H1 (cell line): ENCODE measurements at regions not wholly inside any gene's neighbourhood (a gene's known extent, or its start where the extent isn't known, plus 50 kb on each side); places are given as distances from the start of the nearest gene placed in this dataset.

Experiments used
- CTCF ChIA-PET: fragments of 300-600 bp; sonication (Branson Sonifier 250); formaldehyde crosslinking; loops from one replicate; lab custom pipeline; 2021; ENCODE audit not compliant: partially characterized antibody; lab: Charles Lee
- POLR2A ChIA-PET: fragments of 300-600 bp; sonication (Branson Sonifier 250); formaldehyde crosslinking; loops from one replicate; lab custom pipeline; 2021; ENCODE audit warnings: inconsistent platforms; ENCODE audit not compliant: partially characterized antibody; lab: Charles Lee
- DNase-seq, 2 experiments: peaks; one replicate each; pipeline versions ENCODE4 v3.0.0 to v3.0.0-alpha.2; 2010 to 2022; ENCODE audit warnings: low spot score in 2 of 2, low read depth in 1 of 2, mixed read lengths in 1 of 2
- FAIRE-seq: peaks from 2 replicates; lab custom pipeline; 2011; peaks lifted over from hg19 to GRCh38; lab: Jason Lieb, UNC
- H2AFZ ChIP-seq: 2 replicates; pipeline ENCODE4 v1.8.1; 2012; ENCODE audit warnings: low read length, inconsistent platforms
- H2AK5ac ChIP-seq: 2 replicates; pipeline ENCODE4 v1.6.1; 2013; ENCODE audit warnings: low read depth, low read length
- H2BK120ac ChIP-seq: replicated peaks from 2 replicates; pipeline ENCODE3; 2013; ENCODE audit warnings: low read depth, low read length, inconsistent platforms
- H2BK12ac ChIP-seq: 2 replicates; pipeline ENCODE4 v1.6.1; 2013; ENCODE audit warnings: low read depth, low read length
- H2BK15ac ChIP-seq: 2 replicates; pipeline ENCODE4 v1.6.1; 2013; ENCODE audit warnings: low read length
- H2BK20ac ChIP-seq: 2 replicates; pipeline ENCODE4 v1.6.1; 2013; ENCODE audit warnings: low read length
- H2BK5ac ChIP-seq: 2 replicates; pipeline ENCODE4 v1.6.1; 2013; ENCODE audit warnings: low read depth, low read length
- H3K14ac ChIP-seq: 2 replicates; pipeline ENCODE4 v1.6.1; 2013; ENCODE audit warnings: inconsistent platforms; ENCODE audit not compliant: insufficient read length
- H3K18ac ChIP-seq: 2 replicates; pipeline ENCODE4 v1.6.1; 2013; ENCODE audit warnings: low read length; ENCODE audit errors: extremely low read depth
- H3K23ac ChIP-seq: 2 replicates; pipeline ENCODE4 v1.6.1; 2013; ENCODE audit warnings: inconsistent platforms; ENCODE audit not compliant: insufficient read length
- H3K23me2 ChIP-seq: 2 replicates; pipeline ENCODE4 v1.6.1; 2013; ENCODE audit warnings: low read depth, low read length
- H3K27ac ChIP-seq: 2 replicates; pipeline ENCODE4 v1.6.1; 2011; ENCODE audit warnings: low read depth, low read length, inconsistent platforms
- H3K27me3 ChIP-seq, 4 experiments: replicated peaks in 1 of 4; 1 replicate in 1 of 4; 2 replicates in 3 of 4; pipeline versions ENCODE4 v1.6.1 to v1.8.1; 2011 to 2013; ENCODE audit warnings: low read length in 3 of 4, mild to moderate bottlenecking in 3 of 4, inconsistent platforms in 2 of 4, mixed read lengths in 2 of 4, moderate library complexity in 1 of 4; ENCODE audit not compliant: control insufficient read depth in 3 of 4, insufficient read depth in 3 of 4; ENCODE audit errors: extremely low read depth in 1 of 4
- H3K36me3 ChIP-seq, 4 experiments: 2 replicates each; pipeline versions ENCODE4 v1.6.1 to v1.8.1; 2011 to 2013; ENCODE audit warnings: mild to moderate bottlenecking in 4 of 4, low read length in 3 of 4, moderate library complexity in 2 of 4, control low read depth in 1 of 4, inconsistent platforms in 1 of 4; ENCODE audit not compliant: insufficient read depth in 4 of 4, control insufficient read depth in 2 of 4
- H3K4ac ChIP-seq: replicated peaks from 2 replicates; pipeline ENCODE3; 2013; ENCODE audit warnings: low read length, low read depth, mixed read lengths, inconsistent platforms; ENCODE audit not compliant: insufficient read length
- H3K4me1 ChIP-seq, 4 experiments: replicated peaks in 1 of 4; 1 replicate in 1 of 4; 2 replicates in 3 of 4; pipeline versions ENCODE4 v1.6.1 to v1.8.1; 2011 to 2013; ENCODE audit warnings: low read length in 3 of 4, inconsistent platforms in 2 of 4, mixed read lengths in 1 of 4; ENCODE audit not compliant: insufficient read depth in 4 of 4, control insufficient read depth in 3 of 4
- H3K4me2 ChIP-seq, 2 experiments: 2 replicates each; pipeline versions ENCODE4 v1.6.1 to v1.8.1; 2011 to 2013; ENCODE audit warnings: low read depth in 2 of 2, low read length in 2 of 2, control low read depth in 1 of 2, inconsistent platforms in 1 of 2, mild to moderate bottlenecking in 1 of 2; ENCODE audit not compliant: insufficient read depth in 1 of 2
- H3K4me3 ChIP-seq, 4 experiments: fragments of 200-600, 300-600 bp in 1 of 4; sonication (generic), shearing (Covaris generic), sonication (Bioruptor Twin) in 1 of 4; 2 replicates each; pipeline versions ENCODE4 v1.5.1 to v1.8.1; 2011 to 2016; ENCODE audit warnings: low read length in 4 of 4, low read depth in 3 of 4, control low read depth in 2 of 4, inconsistent platforms in 2 of 4, mild to moderate bottlenecking in 2 of 4, mixed read lengths in 1 of 4, moderate library complexity in 1 of 4; ENCODE audit not compliant: insufficient read depth in 2 of 4; ENCODE audit errors: extremely low read depth in 1 of 4
- H3K56ac ChIP-seq: replicated peaks from 2 replicates; pipeline ENCODE3; 2013; ENCODE audit warnings: low read depth, mild to moderate bottlenecking, mixed read lengths, low read length, inconsistent platforms; ENCODE audit not compliant: insufficient read length
- H3K79me1 ChIP-seq: 2 replicates; pipeline ENCODE4 v1.6.1; 2013; ENCODE audit warnings: low read depth, low read length, control low read depth
- H3K79me2 ChIP-seq, 2 experiments: 2 replicates each; pipeline versions ENCODE4 v1.6.1 to v1.8.1; 2012 to 2013; ENCODE audit warnings: low read length in 2 of 2, mild to moderate bottlenecking in 2 of 2, inconsistent platforms in 1 of 2; ENCODE audit not compliant: insufficient read depth in 2 of 2, control insufficient read depth in 1 of 2
- H3K9ac ChIP-seq, 4 experiments: replicated peaks in 1 of 4; 1 replicate in 1 of 4; 2 replicates in 3 of 4; pipeline versions ENCODE4 v1.6.1 to v1.8.1; 2011 to 2013; ENCODE audit warnings: low read depth in 3 of 4, low read length in 3 of 4, control low read depth in 2 of 4, mild to moderate bottlenecking in 2 of 4, moderate library complexity in 2 of 4, inconsistent platforms in 1 of 4; ENCODE audit errors: extremely low read depth in 1 of 4
- H3K9me3 ChIP-seq, 2 experiments: 2 replicates each; pipeline versions ENCODE4 v1.6.1 to v1.8.1; 2012 to 2013; ENCODE audit warnings: mild to moderate bottlenecking in 2 of 2, moderate library complexity in 2 of 2, control low read depth in 1 of 2, inconsistent platforms in 1 of 2, low read depth in 1 of 2, low read length in 1 of 2, mixed read lengths in 1 of 2; ENCODE audit not compliant: insufficient read depth in 2 of 2
- H4K20me1 ChIP-seq, 2 experiments: replicated peaks in 1 of 2; 2 replicates each; pipeline versions ENCODE3 to v1.8.1; 2011 to 2013; ENCODE audit warnings: inconsistent platforms in 2 of 2, low read length in 2 of 2, mild to moderate bottlenecking in 1 of 2; ENCODE audit not compliant: insufficient read depth in 2 of 2, control insufficient read depth in 1 of 2
- H4K5ac ChIP-seq: 2 replicates; pipeline ENCODE4 v1.6.1; 2013; ENCODE audit warnings: low read length, low read depth, mixed read lengths, inconsistent platforms; ENCODE audit not compliant: insufficient read length
- H4K8ac ChIP-seq: 2 replicates; pipeline ENCODE4 v1.8.0; 2013; ENCODE audit warnings: mild to moderate bottlenecking, moderate library complexity, low read length, inconsistent platforms; ENCODE audit not compliant: insufficient read depth; ENCODE audit errors: extremely low read depth
- H4K91ac ChIP-seq: replicated peaks from 2 replicates; pipeline ENCODE3; 2013; ENCODE audit warnings: low read length, mixed read lengths, inconsistent platforms; ENCODE audit not compliant: insufficient read length
- ATF3 ChIP-seq: IDR thresholded peaks from 2 replicates; pipeline ENCODE4 v1.6.1; 2011; ENCODE audit warnings: low read depth, mild to moderate bottlenecking, low read length; ENCODE audit not compliant: insufficient read depth
- CBX5 ChIP-seq: fragments of 300-800, 300-1000 bp; sonication (generic); IDR thresholded peaks from 2 replicates; pipeline ENCODE4 v1.7.1; 2016; ENCODE audit warnings: antibody characterized with exemption, low read length, low read depth
- CEBPB ChIP-seq: IDR thresholded peaks from 2 replicates; pipeline ENCODE4 v1.6.1; 2012; ENCODE audit warnings: low read depth, low read length
- CTCF ChIP-seq, 3 experiments: IDR thresholded peaks; 1 replicate in 2 of 3; 2 replicates in 1 of 3; pipeline versions ENCODE4 v1.5.1 to v1.6.1; 2011; ENCODE audit warnings: low read length in 3 of 3, mild to moderate bottlenecking in 3 of 3, inconsistent platforms in 2 of 3, low read depth in 1 of 3, moderate library complexity in 1 of 3; ENCODE audit not compliant: insufficient read depth in 1 of 3; ENCODE audit errors: control extremely low read depth in 1 of 3
- MAFK ChIP-seq: IDR thresholded peaks from 2 replicates; pipeline ENCODE4 v1.6.1; 2012; ENCODE audit warnings: low read depth, mild to moderate bottlenecking, improper control_type of control experiment, low read length
- NANOG ChIP-seq: IDR thresholded peaks from 2 replicates; pipeline ENCODE4 v1.6.1; 2011; ENCODE audit warnings: low read length, low read depth, mild to moderate bottlenecking, inconsistent platforms; ENCODE audit not compliant: insufficient read depth, poor library complexity, severe bottlenecking
- NRF1 ChIP-seq: IDR thresholded peaks from 2 replicates; pipeline ENCODE4 v1.6.1; 2011; ENCODE audit warnings: mild to moderate bottlenecking, low read depth, low read length, improper control_type of control experiment
- POLR2A ChIP-seq, 2 experiments: IDR thresholded peaks; 1 replicate in 1 of 2; 2 replicates in 1 of 2; pipeline ENCODE4 v1.6.1; 2011; ENCODE audit warnings: low read depth in 2 of 2, low read length in 2 of 2, mild to moderate bottlenecking in 2 of 2; ENCODE audit errors: control extremely low read depth in 1 of 2
- RBBP5 ChIP-seq: IDR thresholded peaks from 2 replicates; pipeline ENCODE4 v1.7.1; 2012; ENCODE audit warnings: low read depth, mild to moderate bottlenecking, inconsistent platforms, low read length, moderate library complexity, borderline replicate concordance
- RNF2 ChIP-seq: fragments of 200-900, 300-1000 bp; sonication (generic); IDR thresholded peaks from 2 replicates; pipeline ENCODE4 v1.7.1; 2016; ENCODE audit warnings: borderline replicate concordance, low read depth, mild to moderate bottlenecking, antibody characterized with exemption, low read length; ENCODE audit not compliant: poor library complexity, severe bottlenecking; ENCODE audit errors: missing control alignments
- SP4 ChIP-seq: IDR thresholded peaks from 2 replicates; pipeline ENCODE4 v1.6.1; 2012; ENCODE audit warnings: low read length, inconsistent platforms
- TCF12 ChIP-seq: IDR thresholded peaks from 2 replicates; pipeline ENCODE4 v1.6.1; 2011; ENCODE audit warnings: low read depth, mild to moderate bottlenecking, low read length
- YY1 ChIP-seq: IDR thresholded peaks from 2 replicates; pipeline ENCODE4 v1.6.1; 2011; ENCODE audit warnings: low read depth, mild to moderate bottlenecking, low read length

- Histone ChIP-seq H3K23me2 (no peaks in the 10 kb centered on the region), H4K5ac (no peak overlapping the region), H3K4ac (no peak overlapping the region), H3K36me3 (no peaks in the 10 kb centered on the region), H2BK12ac (no peak overlapping the region), H2BK20ac (no peak overlapping the region), H2BK15ac (no peak overlapping the region), H2AFZ (no peak overlapping the region), H3K18ac (no peak overlapping the region), H3K27ac (no peak overlapping the region), H3K79me2 (no peaks in the 10 kb centered on the region), H3K79me1 (no peaks in the 10 kb centered on the region), H4K8ac (no peak overlapping the region), H3K56ac (no peak overlapping the region), H3K4me1 (peaks cover 0 to 2% (median 0%) of the 10 kb centered on the region in 4 experiments; a peak in 1 of 7 replicates), H2AK5ac (no peak overlapping the region), H3K4me3 (no peak overlapping the region), H3K4me2 (no peak overlapping the region), H2BK5ac (no peak overlapping the region), H4K91ac (no peak overlapping the region), H3K27me3 (no peaks in the 10 kb centered on the region), H2BK120ac (no peak overlapping the region), H3K9me3 (no peaks in the 10 kb centered on the region), H3K9ac (no peak overlapping the region), H4K20me1 (no peaks in the 10 kb centered on the region), H3K14ac (no peak overlapping the region), H3K23ac (no peak overlapping the region)
- ChIA-PET POLR2A (no interaction called here), CTCF (no interaction called here)
- no peak for FAIRE-seq
- DNase-seq, result no peak
- TF ChIP-seq POLR2A (IDR thresholded peaks at IDR 0.05; ENCODE audit: control extremely low read depth in 1 of 2, low read depth in 2 of 2, low read length in 2 of 2), result no peak
- no peak for TF ChIP-seq CTCF (IDR thresholded peaks at IDR 0.05; ENCODE audit: control extremely low read depth in 1 of 3, insufficient read depth in 1 of 3, low read depth in 1 of 3, low read length in 3 of 3)
- no peak for TF ChIP-seq RBBP5
- TF ChIP-seq NANOG, result no peak
- TF ChIP-seq ATF3, result no peak
- TF ChIP-seq TCF12, result no peak
- TF ChIP-seq SP4, result no peak
- TF ChIP-seq NRF1, result no peak
- TF ChIP-seq CEBPB, result no peak
- no peak for TF ChIP-seq RNF2
- TF ChIP-seq CBX5, result no peak
- TF ChIP-seq YY1, result no peak
- TF ChIP-seq MAFK, result no peak
Measured at GRCh38 chr14:40760704-40761103, 846.0 kb upstream of the LRFN5 start.
